HFFc6 (cell line): ENCODE measurements at regions not wholly inside any gene's neighbourhood (a gene's known extent, or its start where the extent isn't known, plus 50 kb on each side); places are given as distances from the start of the nearest gene placed in this dataset.

ENCODE experiments used
- DNase-seq: peaks from one replicate; pipeline ENCODE4 v3.0.0-alpha.2; 2018
- H3K27ac Mint-ChIP-seq: 2 replicates; pipeline ENCODE4 v1.8.0; 2020; ENCODE audit warnings: mild to moderate bottlenecking, mixed read lengths
- H3K27me3 Mint-ChIP-seq: 2 replicates; pipeline ENCODE4 v1.8.0; 2021; ENCODE audit warnings: mild to moderate bottlenecking, moderate library complexity, mixed read lengths; ENCODE audit not compliant: insufficient read depth
- H3K36me3 Mint-ChIP-seq: 2 replicates; pipeline ENCODE4 v1.8.0; 2021; ENCODE audit warnings: low read depth, mixed read lengths
- H3K4me1 Mint-ChIP-seq: 2 replicates; pipeline ENCODE4 v1.8.0; 2020; ENCODE audit warnings: low read depth, mixed read lengths
- H3K4me3 Mint-ChIP-seq: 2 replicates; pipeline ENCODE4 v1.8.0; 2020; ENCODE audit warnings: mild to moderate bottlenecking, moderate library complexity, mixed read lengths
- H3K9me3 Mint-ChIP-seq: 2 replicates; pipeline ENCODE4 v1.8.0; 2020; ENCODE audit warnings: mild to moderate bottlenecking, mixed read lengths
- TF ChIP-seq, protein P1 (sequence below): fragments of 200-600 bp; sonication (generic); IDR thresholded peaks from 2 replicates; pipeline ENCODE4 v1.5.0; 2021; ENCODE audit warnings: antibody characterized with exemption, mild to moderate bottlenecking

DNA sequence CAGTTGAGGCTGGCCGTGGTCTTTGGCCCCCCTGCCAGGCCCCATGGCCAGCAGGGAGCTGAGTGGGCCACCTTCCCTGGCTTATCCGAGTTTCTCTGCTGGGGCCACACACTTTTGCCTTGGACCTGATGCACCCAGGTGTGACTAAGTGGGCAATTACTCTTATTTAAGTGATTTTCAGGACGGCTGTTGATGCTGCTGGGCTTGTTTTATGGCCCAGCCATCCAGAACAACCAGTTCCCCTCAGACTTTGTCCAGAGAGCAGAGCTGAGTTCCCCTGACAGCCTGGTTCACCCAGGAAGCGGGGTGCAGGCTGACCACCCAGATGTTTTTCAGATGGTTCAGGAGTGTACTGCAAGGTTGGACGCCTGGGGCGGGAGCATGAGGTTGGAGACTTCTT lies 68.8 kb downstream of the GLI2 start:
- DNase-seq = no peak
- Mint-ChIP-seq H3K4me1 (peaks cover 49% of the 10 kb centered on the region), H3K27ac (no peak overlapping the region), H3K27me3 (peaks cover 6% of the 10 kb centered on the region), H3K4me3 (no peak overlapping the region), H3K36me3 (peaks cover 28% of the 10 kb centered on the region), H3K9me3 (no peaks in the 10 kb centered on the region)
- TF ChIP-seq, protein P1, sequence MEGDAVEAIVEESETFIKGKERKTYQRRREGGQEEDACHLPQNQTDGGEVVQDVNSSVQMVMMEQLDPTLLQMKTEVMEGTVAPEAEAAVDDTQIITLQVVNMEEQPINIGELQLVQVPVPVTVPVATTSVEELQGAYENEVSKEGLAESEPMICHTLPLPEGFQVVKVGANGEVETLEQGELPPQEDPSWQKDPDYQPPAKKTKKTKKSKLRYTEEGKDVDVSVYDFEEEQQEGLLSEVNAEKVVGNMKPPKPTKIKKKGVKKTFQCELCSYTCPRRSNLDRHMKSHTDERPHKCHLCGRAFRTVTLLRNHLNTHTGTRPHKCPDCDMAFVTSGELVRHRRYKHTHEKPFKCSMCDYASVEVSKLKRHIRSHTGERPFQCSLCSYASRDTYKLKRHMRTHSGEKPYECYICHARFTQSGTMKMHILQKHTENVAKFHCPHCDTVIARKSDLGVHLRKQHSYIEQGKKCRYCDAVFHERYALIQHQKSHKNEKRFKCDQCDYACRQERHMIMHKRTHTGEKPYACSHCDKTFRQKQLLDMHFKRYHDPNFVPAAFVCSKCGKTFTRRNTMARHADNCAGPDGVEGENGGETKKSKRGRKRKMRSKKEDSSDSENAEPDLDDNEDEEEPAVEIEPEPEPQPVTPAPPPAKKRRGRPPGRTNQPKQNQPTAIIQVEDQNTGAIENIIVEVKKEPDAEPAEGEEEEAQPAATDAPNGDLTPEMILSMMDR = no peak

DNA sequence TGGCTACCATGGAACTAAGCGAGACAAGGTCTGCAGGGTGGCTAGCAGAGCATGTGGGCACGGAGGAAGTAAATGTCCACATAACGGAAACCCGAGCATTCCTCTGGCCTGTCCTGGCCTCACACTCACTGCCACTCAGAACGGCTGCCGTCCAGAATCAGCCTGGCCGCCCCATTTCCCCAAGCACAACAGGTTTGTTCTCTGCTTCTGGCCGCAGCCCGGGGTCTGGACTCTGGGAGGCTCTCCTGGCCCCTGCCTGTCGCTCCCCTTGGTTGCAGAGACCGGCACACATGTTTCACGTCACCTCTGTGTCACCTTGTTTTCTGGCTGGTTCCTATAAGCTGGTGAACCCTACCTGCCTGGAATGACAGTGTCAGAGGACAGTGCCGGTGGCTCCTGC lies 69.3 kb downstream of the GLI2 start:
- H3K4me3 Mint-ChIP-seq = no peak overlapping the region
- peaks cover 26% of the 10 kb centered on the region for H3K36me3 Mint-ChIP-seq
- peaks cover 5% of the 10 kb centered on the region for H3K27me3 Mint-ChIP-seq
- DNase-seq = no peak
- H3K27ac Mint-ChIP-seq = no peak overlapping the region
- H3K9me3 Mint-ChIP-seq = no peaks in the 10 kb centered on the region
- H3K4me1 Mint-ChIP-seq = peaks cover 46% of the 10 kb centered on the region
- TF ChIP-seq, protein P1 = no peak

- H3K4me1 Mint-ChIP-seq = peaks cover 44% of the 10 kb centered on the region
- H3K27me3 Mint-ChIP-seq = peaks cover 5% of the 10 kb centered on the region
- TF ChIP-seq, protein P1 = no peak
- H3K4me3 Mint-ChIP-seq = no peak overlapping the region
- H3K27ac Mint-ChIP-seq = no peak overlapping the region
- no peak for DNase-seq
- peaks cover 26% of the 10 kb centered on the region for H3K36me3 Mint-ChIP-seq
- H3K9me3 Mint-ChIP-seq = no peaks in the 10 kb centered on the region
These were observed 69.9 kb downstream of the GLI2 start for GRCh38 chr2:120805602-120806001.

- Mint-ChIP-seq H3K27ac (no peak overlapping the region), H3K9me3 (no peaks in the 10 kb centered on the region), H3K4me3 (no peak overlapping the region), H3K36me3 (peaks cover 25% of the 10 kb centered on the region), H3K4me1 (peaks cover 28% of the 10 kb centered on the region), H3K27me3 (no peaks in the 10 kb centered on the region; the same call in none of the 2 replicates)
- TF ChIP-seq, protein P1 = no peak
- DNase-seq = no peak
These were observed 72.1 kb downstream of the GLI2 start for GRCh38 chr2:120807751-120808150.

GRCh38 chr2:120809151-120809550 lies 73.5 kb downstream of the GLI2 start:
- peak overlapping the region; percentile 68 for H3K27ac Mint-ChIP-seq
- no peaks in the 10 kb centered on the region for H3K9me3 Mint-ChIP-seq
- TF ChIP-seq, protein P1 = no peak
- H3K4me3 Mint-ChIP-seq = no peak overlapping the region
- peaks cover 34% of the 10 kb centered on the region for H3K36me3 Mint-ChIP-seq
- peaks cover 20% of the 10 kb centered on the region for H3K4me1 Mint-ChIP-seq
- H3K27me3 Mint-ChIP-seq = no peaks in the 10 kb centered on the region; the same call in none of the 2 replicates
- no peak for DNase-seq
